SK-N-SH (cell line): ENCODE measurements at regions not wholly inside any gene's neighbourhood (a gene's known extent, or its start where the extent isn't known, plus 50 kb on each side); places are given as distances from the start of the nearest gene placed in this dataset.

Experiments used
- EP300 ChIP-seq, 2 experiments: IDR thresholded peaks; 2 replicates each; pipeline versions ENCODE4 v1.4.0 to v1.6.1; 2012; ENCODE audit warnings: borderline replicate concordance in 1 of 2, low read depth in 1 of 2, low read length in 1 of 2
- EZH2phosphoT487 ChIP-seq: fragments of 200-600 bp; sonication (generic); IDR thresholded peaks from 2 replicates; pipeline ENCODE4 v1.6.1; 2017; ENCODE audit warnings: low read depth, mixed run types, mild to moderate bottlenecking, antibody characterized with exemption, moderate library complexity, borderline replicate concordance
- FOXM1 ChIP-seq: IDR thresholded peaks from 2 replicates; pipeline ENCODE4 v1.4.0; 2012; ENCODE audit warnings: low read depth, mild to moderate bottlenecking
- MXI1 ChIP-seq: IDR thresholded peaks from 2 replicates; pipeline ENCODE4 v1.6.1; 2012; ENCODE audit warnings: mild to moderate bottlenecking, low read depth, low read length, improper control_type of control experiment
- POLR2AphosphoS5 ChIP-seq: IDR thresholded peaks from 2 replicates; pipeline ENCODE4 v1.6.1; 2012; ENCODE audit warnings: low read depth, low read length
- RAD21 ChIP-seq: IDR thresholded peaks from 2 replicates; pipeline ENCODE4 v1.6.1; 2012; ENCODE audit warnings: mild to moderate bottlenecking, low read length
- RFX5 ChIP-seq: IDR thresholded peaks from 2 replicates; pipeline ENCODE4 v1.6.1; 2012; ENCODE audit warnings: mild to moderate bottlenecking, improper control_type of control experiment, low read length
- SIN3A ChIP-seq: IDR thresholded peaks from 2 replicates; pipeline ENCODE4 v1.6.1; 2012; ENCODE audit warnings: low read depth, mild to moderate bottlenecking, low read length, moderate library complexity, borderline replicate concordance
- SMC3 ChIP-seq: IDR thresholded peaks from 2 replicates; pipeline ENCODE4 v1.6.1; 2012; ENCODE audit warnings: low read depth, low read length, improper control_type of control experiment
- TEAD4 ChIP-seq: IDR thresholded peaks from 2 replicates; pipeline ENCODE4 v1.4.0; 2012; ENCODE audit warnings: mild to moderate bottlenecking, borderline replicate concordance; ENCODE audit not compliant: insufficient read depth
- YY1 ChIP-seq: IDR thresholded peaks from 2 replicates; pipeline ENCODE4 v1.4.0; 2012; ENCODE audit warnings: low read depth, mild to moderate bottlenecking
- TF ChIP-seq, protein P1 (sequence below): fragments of 200-600 bp; sonication (generic); IDR thresholded peaks from 2 replicates; pipeline ENCODE4 v1.6.1; 2017; ENCODE audit warnings: antibody characterized with exemption, mild to moderate bottlenecking, moderate library complexity
- TF ChIP-seq, protein P2 (sequence below): fragments of 150-350 bp; IDR thresholded peaks from 2 replicates; pipeline ENCODE4 v1.6.1; 2017; ENCODE audit warnings: antibody characterized with exemption, low read length, low read depth, borderline replicate concordance
- TF ChIP-seq, protein P3 (sequence below): fragments of 150-350 bp; IDR thresholded peaks from 2 replicates; pipeline ENCODE4 v1.6.1; 2016; ENCODE audit warnings: mild to moderate bottlenecking, low read depth, low read length

DNA sequence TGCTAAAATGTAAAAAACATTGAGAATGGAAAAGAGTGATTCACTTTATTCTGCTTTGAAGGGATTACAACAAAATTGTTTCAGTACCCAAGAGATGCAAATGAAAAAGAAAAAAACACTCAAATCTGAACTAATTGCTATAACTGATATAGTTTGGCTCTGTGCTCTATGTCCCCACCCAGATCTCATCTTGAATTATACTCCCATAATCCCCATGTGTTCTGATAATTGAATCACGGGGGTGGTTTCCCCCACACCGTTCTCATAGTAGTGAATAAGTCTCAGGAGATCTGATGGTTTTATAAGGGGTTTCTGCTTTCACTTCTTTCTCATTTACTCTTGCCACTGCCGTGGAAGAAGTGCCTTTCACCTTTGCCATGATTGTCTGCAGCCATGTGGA is 213.6 kb upstream of the GALNTL6 start:
- TF ChIP-seq SIN3A (no peak), POLR2AphosphoS5 (no peak), EZH2phosphoT487 (no peak), TEAD4 (no peak), RAD21 (no peak), MXI1 (no peak), FOXM1 (no peak), SMC3 (no peak), YY1 (no peak), RFX5 (no peak), EP300 (IDR thresholded peaks at IDR 0.05; ENCODE audit: borderline replicate concordance in 1 of 2, low read depth in 1 of 2, low read length in 1 of 2) (no peak)
- TF ChIP-seq, protein P1, sequence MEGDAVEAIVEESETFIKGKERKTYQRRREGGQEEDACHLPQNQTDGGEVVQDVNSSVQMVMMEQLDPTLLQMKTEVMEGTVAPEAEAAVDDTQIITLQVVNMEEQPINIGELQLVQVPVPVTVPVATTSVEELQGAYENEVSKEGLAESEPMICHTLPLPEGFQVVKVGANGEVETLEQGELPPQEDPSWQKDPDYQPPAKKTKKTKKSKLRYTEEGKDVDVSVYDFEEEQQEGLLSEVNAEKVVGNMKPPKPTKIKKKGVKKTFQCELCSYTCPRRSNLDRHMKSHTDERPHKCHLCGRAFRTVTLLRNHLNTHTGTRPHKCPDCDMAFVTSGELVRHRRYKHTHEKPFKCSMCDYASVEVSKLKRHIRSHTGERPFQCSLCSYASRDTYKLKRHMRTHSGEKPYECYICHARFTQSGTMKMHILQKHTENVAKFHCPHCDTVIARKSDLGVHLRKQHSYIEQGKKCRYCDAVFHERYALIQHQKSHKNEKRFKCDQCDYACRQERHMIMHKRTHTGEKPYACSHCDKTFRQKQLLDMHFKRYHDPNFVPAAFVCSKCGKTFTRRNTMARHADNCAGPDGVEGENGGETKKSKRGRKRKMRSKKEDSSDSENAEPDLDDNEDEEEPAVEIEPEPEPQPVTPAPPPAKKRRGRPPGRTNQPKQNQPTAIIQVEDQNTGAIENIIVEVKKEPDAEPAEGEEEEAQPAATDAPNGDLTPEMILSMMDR: no peak
- TF ChIP-seq, protein P2, sequence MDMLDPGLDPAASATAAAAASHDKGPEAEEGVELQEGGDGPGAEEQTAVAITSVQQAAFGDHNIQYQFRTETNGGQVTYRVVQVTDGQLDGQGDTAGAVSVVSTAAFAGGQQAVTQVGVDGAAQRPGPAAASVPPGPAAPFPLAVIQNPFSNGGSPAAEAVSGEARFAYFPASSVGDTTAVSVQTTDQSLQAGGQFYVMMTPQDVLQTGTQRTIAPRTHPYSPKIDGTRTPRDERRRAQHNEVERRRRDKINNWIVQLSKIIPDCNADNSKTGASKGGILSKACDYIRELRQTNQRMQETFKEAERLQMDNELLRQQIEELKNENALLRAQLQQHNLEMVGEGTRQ: no peak
- TF ChIP-seq, protein P3, sequence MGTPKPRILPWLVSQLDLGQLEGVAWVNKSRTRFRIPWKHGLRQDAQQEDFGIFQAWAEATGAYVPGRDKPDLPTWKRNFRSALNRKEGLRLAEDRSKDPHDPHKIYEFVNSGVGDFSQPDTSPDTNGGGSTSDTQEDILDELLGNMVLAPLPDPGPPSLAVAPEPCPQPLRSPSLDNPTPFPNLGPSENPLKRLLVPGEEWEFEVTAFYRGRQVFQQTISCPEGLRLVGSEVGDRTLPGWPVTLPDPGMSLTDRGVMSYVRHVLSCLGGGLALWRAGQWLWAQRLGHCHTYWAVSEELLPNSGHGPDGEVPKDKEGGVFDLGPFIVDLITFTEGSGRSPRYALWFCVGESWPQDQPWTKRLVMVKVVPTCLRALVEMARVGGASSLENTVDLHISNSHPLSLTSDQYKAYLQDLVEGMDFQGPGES: no peak
